GM12891 (cell line): ENCODE measurements at regions not wholly inside any gene's neighbourhood (a gene's known extent, or its start where the extent isn't known, plus 50 kb on each side); places are given as distances from the start of the nearest gene placed in this dataset.

ENCODE experiments used
- POLR2A ChIP-seq: IDR thresholded peaks from 2 replicates; pipeline ENCODE4 v1.6.1; 2011; ENCODE audit warnings: low read depth, low read length, control low read depth
- SPI1 ChIP-seq: IDR thresholded peaks from 2 replicates; pipeline ENCODE4 v1.6.1; 2011; ENCODE audit warnings: low read depth, low read length, control low read depth

DNA sequence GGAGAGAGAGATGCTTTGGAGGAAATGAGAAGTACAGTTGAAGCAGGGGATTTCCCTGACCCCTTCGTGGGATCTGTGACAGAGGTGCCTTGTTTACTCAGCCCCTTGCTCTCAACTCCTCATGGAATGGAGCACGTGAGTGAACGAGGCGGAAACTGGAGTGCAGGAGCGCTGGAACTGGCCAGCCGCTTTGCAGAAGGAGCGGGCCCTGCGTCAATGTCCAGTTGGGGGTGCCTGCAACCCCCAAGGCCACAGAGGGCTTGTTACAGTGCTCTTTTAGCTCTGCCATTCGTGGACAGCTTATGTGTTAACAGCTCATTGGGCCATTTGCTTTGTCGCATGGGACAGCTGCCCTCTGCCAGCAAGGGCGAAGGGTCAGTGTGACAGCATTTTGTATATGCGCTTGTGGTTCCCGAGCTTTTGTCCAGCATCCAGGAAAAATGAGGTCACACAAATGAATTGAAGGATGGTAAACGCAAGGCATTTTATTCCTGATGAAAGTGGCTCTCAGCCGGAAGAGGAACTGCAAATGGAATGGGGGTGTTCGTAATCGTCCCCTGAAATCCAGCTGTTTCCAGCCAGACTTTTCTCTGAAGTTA lies 1395.1 kb downstream of the CDH8 start:
- TF ChIP-seq POLR2A (no peak), SPI1 (no peak)
